Calu3 (cell line): ENCODE measurements at regions not wholly inside any gene's neighbourhood (a gene's known extent, or its start where the extent isn't known, plus 50 kb on each side); places are given as distances from the start of the nearest gene placed in this dataset.

Experiments used
- BruUV-seq: library from RNA; stranded (reverse); fragments of 400-500 nt; replicated peaks from 2 replicates; lab custom pipeline; 2021; lab: Mats Ljungman, UMichigan
- CTCF ChIA-PET: fragments of 300-600 bp; sonication (Branson Sonifier 250); formaldehyde crosslinking; loops from one replicate; lab custom pipeline; 2022; ENCODE audit warnings: antibody characterized with exemption; lab: Charles Lee
- DNase-seq: peaks from one replicate; pipeline ENCODE4 v3.0.0; 2022
- H3K27ac Mint-ChIP-seq: one replicate; pipeline ENCODE4 v1.8.0; 2022; ENCODE audit warnings: mixed read lengths; ENCODE audit not compliant: unreplicated experiment
- H3K27me3 Mint-ChIP-seq: one replicate; pipeline ENCODE4 v1.8.0; 2022; ENCODE audit warnings: mixed read lengths; ENCODE audit not compliant: unreplicated experiment
- H3K36me3 Mint-ChIP-seq: one replicate; pipeline ENCODE4 v1.8.0; 2022; ENCODE audit warnings: mild to moderate bottlenecking, moderate library complexity, mixed read lengths; ENCODE audit not compliant: insufficient read depth, unreplicated experiment
- H3K4me1 Mint-ChIP-seq: one replicate; pipeline ENCODE4 v1.8.0; 2022; ENCODE audit warnings: mild to moderate bottlenecking, low read depth, mixed read lengths; ENCODE audit not compliant: unreplicated experiment
- H3K4me3 Mint-ChIP-seq: one replicate; pipeline ENCODE4 v1.8.0; 2022; ENCODE audit warnings: mild to moderate bottlenecking, low read depth, moderate library complexity, mixed read lengths; ENCODE audit not compliant: unreplicated experiment
- H3K9me3 Mint-ChIP-seq: one replicate; pipeline ENCODE4 v1.8.0; 2022; ENCODE audit warnings: low read depth, mixed read lengths; ENCODE audit not compliant: unreplicated experiment
- intact Hi-C: fragments of 100-400 bp; cut with micrococcal nuclease; formaldehyde crosslinking; loops from one replicate; pipeline ENCODE4 v1.10.0; 2022; ENCODE audit not compliant: unreplicated experiment
- TF ChIP-seq, protein P1 (sequence below): fragments of 200-600 bp; IDR thresholded peaks from one replicate; pipeline ENCODE4 v1.8.0; 2022; ENCODE audit warnings: antibody characterized with exemption; ENCODE audit not compliant: unreplicated experiment

DNA sequence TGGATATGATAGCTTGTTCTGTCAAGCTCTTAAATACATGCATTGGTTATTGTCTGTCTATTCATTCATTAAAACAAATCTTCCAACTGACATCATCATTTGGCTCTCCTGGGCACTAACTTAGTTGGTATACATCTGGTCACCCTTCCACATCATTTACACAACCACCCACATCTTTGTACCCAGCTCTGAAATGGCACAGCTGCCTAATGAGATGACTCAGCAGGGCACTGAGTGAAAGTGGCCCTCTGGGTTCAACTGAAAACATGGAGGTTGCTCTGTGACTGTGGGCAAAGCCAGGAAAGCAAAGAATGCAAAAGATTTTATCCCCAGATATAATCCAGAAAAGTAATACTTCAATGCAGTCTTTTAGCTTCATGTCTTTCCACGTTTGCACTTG is 234.0 kb upstream of the MAP2 start:
- intact Hi-C loops = no loop called here
- H3K9me3 Mint-ChIP-seq = no peaks in the 10 kb centered on the region
- no peaks in the 10 kb centered on the region for H3K36me3 Mint-ChIP-seq
- CTCF ChIA-PET = no interaction called here
- no peaks in the 10 kb centered on the region for H3K4me1 Mint-ChIP-seq
- H3K4me3 Mint-ChIP-seq = no peak overlapping the region
- H3K27ac Mint-ChIP-seq = no peak overlapping the region
- DNase-seq = no peak
- TF ChIP-seq, protein P1, sequence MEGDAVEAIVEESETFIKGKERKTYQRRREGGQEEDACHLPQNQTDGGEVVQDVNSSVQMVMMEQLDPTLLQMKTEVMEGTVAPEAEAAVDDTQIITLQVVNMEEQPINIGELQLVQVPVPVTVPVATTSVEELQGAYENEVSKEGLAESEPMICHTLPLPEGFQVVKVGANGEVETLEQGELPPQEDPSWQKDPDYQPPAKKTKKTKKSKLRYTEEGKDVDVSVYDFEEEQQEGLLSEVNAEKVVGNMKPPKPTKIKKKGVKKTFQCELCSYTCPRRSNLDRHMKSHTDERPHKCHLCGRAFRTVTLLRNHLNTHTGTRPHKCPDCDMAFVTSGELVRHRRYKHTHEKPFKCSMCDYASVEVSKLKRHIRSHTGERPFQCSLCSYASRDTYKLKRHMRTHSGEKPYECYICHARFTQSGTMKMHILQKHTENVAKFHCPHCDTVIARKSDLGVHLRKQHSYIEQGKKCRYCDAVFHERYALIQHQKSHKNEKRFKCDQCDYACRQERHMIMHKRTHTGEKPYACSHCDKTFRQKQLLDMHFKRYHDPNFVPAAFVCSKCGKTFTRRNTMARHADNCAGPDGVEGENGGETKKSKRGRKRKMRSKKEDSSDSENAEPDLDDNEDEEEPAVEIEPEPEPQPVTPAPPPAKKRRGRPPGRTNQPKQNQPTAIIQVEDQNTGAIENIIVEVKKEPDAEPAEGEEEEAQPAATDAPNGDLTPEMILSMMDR = no peak
- no TSS peak for BruUV-seq
- H3K27me3 Mint-ChIP-seq = no peaks in the 10 kb centered on the region

GRCh38 chr2:209191139-209191538 is 232.7 kb upstream of the MAP2 start:
- Mint-ChIP-seq H3K4me1 (no peaks in the 10 kb centered on the region), H3K36me3 (no peaks in the 10 kb centered on the region), H3K27me3 (no peaks in the 10 kb centered on the region), H3K27ac (no peak overlapping the region), H3K4me3 (no peak overlapping the region), H3K9me3 (no peaks in the 10 kb centered on the region)
- no peak for DNase-seq
- CTCF ChIA-PET = no interaction called here
- no TSS peak for BruUV-seq
- TF ChIP-seq, protein P1 = no peak
- intact Hi-C loops = no loop called here

GRCh38 chr2:209194717-209195116 is 229.1 kb upstream of the MAP2 start:
- H3K9me3 Mint-ChIP-seq = peaks cover 4% of the 10 kb centered on the region
- BruUV-seq = no TSS peak
- H3K4me1 Mint-ChIP-seq = no peaks in the 10 kb centered on the region
- no peaks in the 10 kb centered on the region for H3K27me3 Mint-ChIP-seq
- intact Hi-C loops = no loop called here
- no peak overlapping the region for H3K4me3 Mint-ChIP-seq
- CTCF ChIA-PET = no interaction called here
- DNase-seq = no peak
- H3K27ac Mint-ChIP-seq = no peak overlapping the region
- no peaks in the 10 kb centered on the region for H3K36me3 Mint-ChIP-seq
- TF ChIP-seq, protein P1 = no peak

GRCh38 chr2:209208211-209208610 is 215.6 kb upstream of the MAP2 start:
- Mint-ChIP-seq H3K27ac (peak overlapping the region; percentile 31), H3K27me3 (no peaks in the 10 kb centered on the region), H3K4me3 (peak overlapping the region; percentile 54), H3K4me1 (peaks cover 8% of the 10 kb centered on the region), H3K36me3 (no peaks in the 10 kb centered on the region), H3K9me3 (no peaks in the 10 kb centered on the region)
- TF ChIP-seq, protein P1 = peak; percentile 81
- peak; percentile 63 for DNase-seq
- BruUV-seq = no TSS peak
- intact Hi-C loops = loop anchor here (1.0 to 2.0 kb wide), 4 partner anchors 115 to 801 kb away; no protein-coding TSS in a partner anchor
- CTCF ChIA-PET = no interaction called here
